Progenitor cell of endocrine pancreas (in vitro differentiated cells): ENCODE measurements at regions not wholly inside any gene's neighbourhood (a gene's known extent, or its start where the extent isn't known, plus 50 kb on each side); places are given as distances from the start of the nearest gene placed in this dataset.

Experiments
- DNase-seq: peaks from one replicate; pipeline ENCODE4 v3.0.0; 2021; ENCODE audit warnings: low spot score; ENCODE audit not compliant: unreplicated experiment
- H3K27ac Mint-ChIP-seq: 2 replicates; pipeline ENCODE4 v1.8.0; 2021; ENCODE audit warnings: mild to moderate bottlenecking, moderate library complexity, mixed read lengths
- H3K27me3 Mint-ChIP-seq: 2 replicates; pipeline ENCODE4 v1.8.0; 2021; ENCODE audit warnings: mixed read lengths
- H3K36me3 Mint-ChIP-seq: 2 replicates; pipeline ENCODE4 v1.8.0; 2022; ENCODE audit warnings: mixed read lengths; ENCODE audit not compliant: insufficient read depth
- H3K4me1 Mint-ChIP-seq: 2 replicates; pipeline ENCODE4 v1.8.0; 2021; ENCODE audit warnings: low read depth, mixed read lengths
- H3K4me3 Mint-ChIP-seq: 2 replicates; pipeline ENCODE4 v1.8.0; 2021; ENCODE audit warnings: low read depth, mild to moderate bottlenecking, moderate library complexity, mixed read lengths
- H3K9me3 Mint-ChIP-seq: 2 replicates; pipeline ENCODE4 v1.8.0; 2021; ENCODE audit warnings: low read depth, mixed read lengths
- TF ChIP-seq, protein P1 (sequence below): fragments of 200-600 bp; sonication (generic); IDR thresholded peaks from one replicate; pipeline ENCODE4 v1.5.0; 2021; ENCODE audit warnings: antibody characterized with exemption, mild to moderate bottlenecking; ENCODE audit not compliant: unreplicated experiment

DNA sequence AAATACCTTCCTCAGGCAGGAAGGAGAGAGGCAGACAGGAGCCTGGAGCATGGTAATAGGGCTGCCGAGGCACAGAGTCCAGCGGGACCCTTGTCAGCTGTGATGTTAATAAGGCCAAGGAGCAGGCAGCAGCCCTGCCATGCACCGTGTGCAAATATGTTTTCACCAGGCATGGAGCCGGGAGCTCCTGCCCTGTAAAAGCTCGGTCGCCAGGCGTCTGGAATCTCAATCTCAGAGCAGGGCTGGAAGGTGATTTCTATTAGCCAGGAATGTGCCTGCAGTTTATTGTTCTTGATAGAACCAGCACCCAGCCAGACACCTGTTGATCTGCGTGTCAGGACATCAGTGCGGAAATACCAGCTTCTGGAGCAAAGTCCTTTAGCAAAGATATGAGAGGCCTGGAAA lies 469.8 kb downstream of the GLRX3 start:
- Mint-ChIP-seq H3K4me3 (no peak overlapping the region), H3K27ac (peak overlapping the region; percentile 47), H3K36me3 (no peaks in the 10 kb centered on the region), H3K9me3 (no peaks in the 10 kb centered on the region), H3K4me1 (peaks cover 18% of the 10 kb centered on the region), H3K27me3 (peaks cover 16% of the 10 kb centered on the region)
- no peak for DNase-seq
- TF ChIP-seq, protein P1, sequence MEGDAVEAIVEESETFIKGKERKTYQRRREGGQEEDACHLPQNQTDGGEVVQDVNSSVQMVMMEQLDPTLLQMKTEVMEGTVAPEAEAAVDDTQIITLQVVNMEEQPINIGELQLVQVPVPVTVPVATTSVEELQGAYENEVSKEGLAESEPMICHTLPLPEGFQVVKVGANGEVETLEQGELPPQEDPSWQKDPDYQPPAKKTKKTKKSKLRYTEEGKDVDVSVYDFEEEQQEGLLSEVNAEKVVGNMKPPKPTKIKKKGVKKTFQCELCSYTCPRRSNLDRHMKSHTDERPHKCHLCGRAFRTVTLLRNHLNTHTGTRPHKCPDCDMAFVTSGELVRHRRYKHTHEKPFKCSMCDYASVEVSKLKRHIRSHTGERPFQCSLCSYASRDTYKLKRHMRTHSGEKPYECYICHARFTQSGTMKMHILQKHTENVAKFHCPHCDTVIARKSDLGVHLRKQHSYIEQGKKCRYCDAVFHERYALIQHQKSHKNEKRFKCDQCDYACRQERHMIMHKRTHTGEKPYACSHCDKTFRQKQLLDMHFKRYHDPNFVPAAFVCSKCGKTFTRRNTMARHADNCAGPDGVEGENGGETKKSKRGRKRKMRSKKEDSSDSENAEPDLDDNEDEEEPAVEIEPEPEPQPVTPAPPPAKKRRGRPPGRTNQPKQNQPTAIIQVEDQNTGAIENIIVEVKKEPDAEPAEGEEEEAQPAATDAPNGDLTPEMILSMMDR, result no peak

DNA sequence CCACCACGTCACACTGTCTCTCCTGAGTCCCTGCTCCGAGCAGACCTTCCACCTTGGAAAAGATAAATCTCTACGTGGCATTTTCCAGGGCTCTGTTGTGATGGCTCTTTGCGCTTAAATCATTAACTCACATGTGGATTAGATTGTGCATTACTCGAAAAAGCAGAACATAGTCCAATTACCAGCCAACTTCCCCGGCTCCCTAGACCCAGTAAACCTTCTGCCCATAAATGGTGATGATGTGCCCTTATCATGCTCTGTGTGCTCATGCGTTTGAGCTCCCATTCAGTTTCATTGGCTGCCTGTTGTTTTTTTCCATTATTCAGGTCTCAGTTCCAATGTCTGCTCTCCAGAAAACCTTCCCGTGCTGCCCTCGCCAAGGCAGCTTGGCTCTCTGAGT lies 471.2 kb downstream of the GLRX3 start:
- Mint-ChIP-seq H3K27me3 (peaks cover 16% of the 10 kb centered on the region), H3K4me1 (peaks cover 18% of the 10 kb centered on the region), H3K36me3 (peaks cover 1% of the 10 kb centered on the region), H3K9me3 (peaks cover 5% of the 10 kb centered on the region), H3K27ac (no peak overlapping the region), H3K4me3 (no peak overlapping the region)
- no peak for DNase-seq
- TF ChIP-seq, protein P1, result no peak

DNA sequence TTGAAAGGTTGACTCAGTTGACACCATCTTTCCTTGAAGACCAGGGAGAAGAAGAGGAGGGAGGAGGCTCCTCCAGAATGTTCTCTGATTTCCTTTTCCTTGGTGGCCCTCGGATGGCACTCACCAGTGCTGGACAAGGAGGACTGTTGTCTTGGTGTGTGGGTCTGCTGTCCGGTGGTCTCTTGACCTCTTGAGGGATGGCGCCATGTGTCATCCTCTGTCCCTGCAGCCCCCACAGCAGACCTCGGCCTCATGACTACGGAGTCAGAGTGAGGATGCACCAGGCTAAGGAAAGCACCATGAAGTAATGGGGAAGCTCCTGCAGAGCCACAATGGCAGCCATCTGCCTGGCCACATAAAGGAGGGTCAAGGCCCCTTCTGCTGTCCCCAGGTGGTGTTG lies 475.0 kb downstream of the GLRX3 start:
- peaks cover 1% of the 10 kb centered on the region for H3K36me3 Mint-ChIP-seq
- peaks cover 13% of the 10 kb centered on the region for H3K9me3 Mint-ChIP-seq
- H3K27ac Mint-ChIP-seq, result no peak overlapping the region
- no peak for DNase-seq
- H3K27me3 Mint-ChIP-seq, result peaks cover 17% of the 10 kb centered on the region
- peaks cover 9% of the 10 kb centered on the region for H3K4me1 Mint-ChIP-seq
- no peak overlapping the region for H3K4me3 Mint-ChIP-seq
- TF ChIP-seq, protein P1, result no peak

DNA sequence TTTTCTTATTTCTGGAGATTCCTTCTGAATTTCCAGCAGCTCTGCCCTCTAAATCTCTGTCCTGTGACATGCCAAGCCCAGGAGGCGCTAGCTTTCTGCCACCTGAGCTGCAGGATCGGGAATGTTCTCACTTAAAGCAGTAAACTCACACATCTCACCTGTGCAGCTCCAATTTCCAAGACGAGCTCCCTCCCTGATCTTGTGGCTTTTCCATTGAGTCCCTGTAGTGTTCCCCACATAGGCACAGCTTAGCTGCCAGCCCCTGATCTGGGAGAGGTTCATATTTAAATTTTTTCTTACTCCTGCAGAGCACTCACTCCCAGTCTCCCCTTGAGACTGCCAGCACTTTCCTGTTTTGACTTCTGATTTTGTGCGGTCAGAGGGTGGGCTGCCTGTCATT lies 479.3 kb downstream of the GLRX3 start:
- Mint-ChIP-seq H3K9me3 (peaks cover 13% of the 10 kb centered on the region), H3K4me3 (no peak overlapping the region), H3K27me3 (peaks cover 25% of the 10 kb centered on the region), H3K36me3 (peaks cover 1% of the 10 kb centered on the region), H3K27ac (no peak overlapping the region), H3K4me1 (peaks cover 4% of the 10 kb centered on the region)
- no peak for DNase-seq
- TF ChIP-seq, protein P1, result no peak

DNA sequence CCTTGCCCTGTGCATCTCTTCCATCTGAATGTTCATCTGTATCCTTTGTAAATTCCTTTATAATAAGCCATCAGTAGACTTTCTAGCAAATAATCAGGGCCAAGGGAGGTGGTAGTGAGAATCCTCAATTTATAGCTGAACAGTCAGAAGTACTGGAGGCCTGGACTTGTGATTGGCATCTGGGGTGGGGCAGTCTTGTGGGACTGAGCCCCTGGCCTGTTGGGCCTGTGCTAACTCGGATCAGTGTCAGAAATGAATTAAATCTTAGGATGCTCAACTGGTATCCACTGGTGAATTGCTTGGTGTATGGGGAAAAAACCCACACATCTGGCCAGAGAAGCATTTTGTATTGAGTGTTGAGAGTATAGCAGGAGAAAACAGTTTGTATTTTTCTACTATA lies 481.8 kb downstream of the GLRX3 start:
- Mint-ChIP-seq H3K4me1 (peaks cover 4% of the 10 kb centered on the region), H3K27me3 (peaks cover 32% of the 10 kb centered on the region), H3K9me3 (peaks cover 3% of the 10 kb centered on the region), H3K4me3 (no peak overlapping the region), H3K27ac (no peak overlapping the region), H3K36me3 (no peaks in the 10 kb centered on the region)
- DNase-seq, result no peak
- TF ChIP-seq, protein P1, result no peak

DNA sequence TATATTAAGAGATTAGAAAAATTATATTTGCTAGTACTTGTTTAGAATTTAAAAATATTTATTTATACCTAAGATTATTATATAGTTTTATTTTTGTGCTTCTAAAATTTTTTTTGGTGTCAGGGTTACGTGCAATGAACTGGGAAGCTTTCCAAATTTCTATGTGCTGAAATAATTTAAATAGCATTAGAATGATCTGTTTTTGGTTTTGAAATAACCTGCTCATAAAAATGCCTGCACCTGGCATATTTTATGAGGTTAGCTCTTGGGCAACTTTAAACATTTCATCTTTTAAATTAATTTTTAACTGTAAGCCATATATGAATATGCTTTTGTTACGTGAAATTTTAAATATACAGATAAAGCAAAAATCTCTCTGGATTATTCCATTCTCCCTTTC lies 482.5 kb downstream of the GLRX3 start:
- H3K4me3 Mint-ChIP-seq, result no peak overlapping the region
- no peak for DNase-seq
- TF ChIP-seq, protein P1, result no peak
- H3K9me3 Mint-ChIP-seq, result no peaks in the 10 kb centered on the region
- H3K27ac Mint-ChIP-seq, result no peak overlapping the region
- peaks cover 32% of the 10 kb centered on the region for H3K27me3 Mint-ChIP-seq
- H3K4me1 Mint-ChIP-seq, result peaks cover 4% of the 10 kb centered on the region
- no peaks in the 10 kb centered on the region for H3K36me3 Mint-ChIP-seq
